PC-9 (cell line): ENCODE measurements at regions not wholly inside any gene's neighbourhood (a gene's known extent, or its start where the extent isn't known, plus 50 kb on each side); places are given as distances from the start of the nearest gene placed in this dataset.

Source experiments
- BruUV-seq: library from RNA; stranded (reverse); fragments of 400-500 nt; replicated peaks from 2 replicates; lab custom pipeline; 2021; lab: Mats Ljungman, UMichigan
- CTCF ChIA-PET: fragments of 300-600 bp; sonication (Branson Sonifier 250); formaldehyde crosslinking; loops from one replicate; lab custom pipeline; 2022; ENCODE audit warnings: antibody characterized with exemption; lab: Charles Lee
- POLR2A ChIA-PET: fragments of 300-600 bp; sonication (Branson Sonifier 250); formaldehyde crosslinking; loops from one replicate; lab custom pipeline; 2022; ENCODE audit warnings: antibody characterized with exemption; ENCODE audit not compliant: unreplicated experiment; lab: Charles Lee
- DNase-seq, 2 experiments: peaks; one replicate each; pipeline versions ENCODE4 v3.0.0 to v3.0.0-alpha.2; 2015 to 2022; ENCODE audit warnings: mixed read lengths in 1 of 2
- H2AFZ ChIP-seq: fragments of 200-600 bp; sonication (generic); 2 replicates; pipeline ENCODE4 v1.8.1; 2017; ENCODE audit warnings: antibody characterized with exemption
- H3F3A ChIP-seq: fragments of 200-600 bp; sonication (generic); 2 replicates; pipeline ENCODE4 v1.8.1; 2017; ENCODE audit warnings: antibody characterized with exemption, mild to moderate bottlenecking, low read depth; ENCODE audit not compliant: insufficient read depth
- H3K27ac ChIP-seq: fragments of 200-600 bp; sonication (generic); 2 replicates; pipeline ENCODE4 v1.6.1; 2016; ENCODE audit warnings: mixed run types
- H3K27me3 ChIP-seq: fragments of 200-600 bp; sonication (generic); 2 replicates; pipeline ENCODE4 v1.6.1; 2016; ENCODE audit warnings: low read depth, mixed run types; ENCODE audit not compliant: insufficient read depth
- H3K36me3 ChIP-seq: fragments of 200-600 bp; sonication (generic); 2 replicates; pipeline ENCODE4 v1.6.1; 2016; ENCODE audit warnings: low read depth, mixed run types
- H3K4me1 ChIP-seq: fragments of 200-600 bp; sonication (generic); replicated peaks from 2 replicates; pipeline ENCODE4 v1.6.1; 2016; ENCODE audit warnings: mixed run types; ENCODE audit not compliant: insufficient read depth
- H3K4me2 ChIP-seq: fragments of 200-600 bp; sonication (generic); 2 replicates; pipeline ENCODE4 v1.6.1; 2017; ENCODE audit warnings: mixed run types
- H3K4me3 ChIP-seq: fragments of 200-600 bp; sonication (generic); 2 replicates; pipeline ENCODE4 v1.6.1; 2016; ENCODE audit warnings: mixed run types
- H3K79me2 ChIP-seq: fragments of 200-600 bp; sonication (generic); 2 replicates; pipeline ENCODE4 v1.6.1; 2017; ENCODE audit warnings: low read depth, mixed run types
- H3K9me2 ChIP-seq: fragments of 200-600 bp; sonication (generic); 2 replicates; pipeline ENCODE4 v1.8.1; 2017; ENCODE audit warnings: mild to moderate bottlenecking; ENCODE audit not compliant: insufficient read depth
- H3K9me3 ChIP-seq: fragments of 200-600 bp; sonication (generic); 2 replicates; pipeline ENCODE4 v1.8.1; 2016; ENCODE audit warnings: low read depth; ENCODE audit not compliant: insufficient read depth
- H4K20me1 ChIP-seq: fragments of 200-600 bp; sonication (generic); 2 replicates; pipeline ENCODE4 v1.8.1; 2017; ENCODE audit not compliant: insufficient read depth
- EZH2 ChIP-seq: fragments of 200-600 bp; sonication (generic); IDR thresholded peaks from 2 replicates; pipeline ENCODE4 v1.8.0; 2017; ENCODE audit warnings: antibody characterized with exemption, low read depth
- intact Hi-C: fragments of 100-400 bp; cut with micrococcal nuclease; formaldehyde crosslinking; loops from one replicate; pipeline ENCODE4 v1.10.0; 2022; ENCODE audit not compliant: unreplicated experiment
- TF ChIP-seq, protein P1 (sequence below): fragments of 200-600 bp; sonication (generic); conservative IDR thresholded peaks from 2 replicates; pipeline ENCODE4 v1.6.1; 2017; ENCODE audit warnings: mixed run types, antibody characterized with exemption, mild to moderate bottlenecking, moderate library complexity

DNA sequence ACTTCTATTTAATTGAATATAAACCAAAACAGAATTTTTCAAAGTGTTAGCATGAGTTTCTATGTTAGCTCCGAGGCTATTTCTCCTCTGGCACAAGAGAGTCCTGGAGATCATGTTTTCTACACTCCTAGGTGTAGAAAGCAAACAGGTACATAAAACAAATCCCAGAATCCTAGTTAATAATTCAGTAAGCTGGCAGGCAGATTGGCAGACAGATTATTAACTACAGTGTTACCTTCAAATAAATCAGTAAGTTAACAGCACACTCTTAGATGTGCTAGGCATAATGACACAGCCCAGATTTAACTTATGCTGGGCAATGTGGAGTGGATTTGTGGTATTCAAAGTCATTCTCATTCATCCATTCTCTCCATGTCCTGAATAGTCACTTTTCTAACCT, 282.8 kb upstream of the RPS23 start:
- Histone ChIP-seq H3K9me3 (no peaks in the 10 kb centered on the region), H3F3A (no peaks in the 10 kb centered on the region), H3K4me1 (no peaks in the 10 kb centered on the region), H3K36me3 (no peaks in the 10 kb centered on the region), H4K20me1 (no peaks in the 10 kb centered on the region), H3K4me2 (no peak overlapping the region), H3K4me3 (no peak overlapping the region), H3K27me3 (no peaks in the 10 kb centered on the region), H2AFZ (no peak overlapping the region), H3K27ac (no peak overlapping the region), H3K9me2 (no peaks in the 10 kb centered on the region; the same call in 1 of the 2 replicates), H3K79me2 (no peaks in the 10 kb centered on the region)
- POLR2A ChIA-PET: no interaction called here
- no peak for DNase-seq
- intact Hi-C loops: no loop called here
- TF ChIP-seq EZH2: no peak
- TF ChIP-seq, protein P1, sequence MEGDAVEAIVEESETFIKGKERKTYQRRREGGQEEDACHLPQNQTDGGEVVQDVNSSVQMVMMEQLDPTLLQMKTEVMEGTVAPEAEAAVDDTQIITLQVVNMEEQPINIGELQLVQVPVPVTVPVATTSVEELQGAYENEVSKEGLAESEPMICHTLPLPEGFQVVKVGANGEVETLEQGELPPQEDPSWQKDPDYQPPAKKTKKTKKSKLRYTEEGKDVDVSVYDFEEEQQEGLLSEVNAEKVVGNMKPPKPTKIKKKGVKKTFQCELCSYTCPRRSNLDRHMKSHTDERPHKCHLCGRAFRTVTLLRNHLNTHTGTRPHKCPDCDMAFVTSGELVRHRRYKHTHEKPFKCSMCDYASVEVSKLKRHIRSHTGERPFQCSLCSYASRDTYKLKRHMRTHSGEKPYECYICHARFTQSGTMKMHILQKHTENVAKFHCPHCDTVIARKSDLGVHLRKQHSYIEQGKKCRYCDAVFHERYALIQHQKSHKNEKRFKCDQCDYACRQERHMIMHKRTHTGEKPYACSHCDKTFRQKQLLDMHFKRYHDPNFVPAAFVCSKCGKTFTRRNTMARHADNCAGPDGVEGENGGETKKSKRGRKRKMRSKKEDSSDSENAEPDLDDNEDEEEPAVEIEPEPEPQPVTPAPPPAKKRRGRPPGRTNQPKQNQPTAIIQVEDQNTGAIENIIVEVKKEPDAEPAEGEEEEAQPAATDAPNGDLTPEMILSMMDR: no peak
- no TSS peak for BruUV-seq
- CTCF ChIA-PET: interaction anchor here (0.6 kb wide), 1 partner anchor 1170 kb away, joined by 6 read pairs; no protein-coding TSS in a partner anchor

DNA sequence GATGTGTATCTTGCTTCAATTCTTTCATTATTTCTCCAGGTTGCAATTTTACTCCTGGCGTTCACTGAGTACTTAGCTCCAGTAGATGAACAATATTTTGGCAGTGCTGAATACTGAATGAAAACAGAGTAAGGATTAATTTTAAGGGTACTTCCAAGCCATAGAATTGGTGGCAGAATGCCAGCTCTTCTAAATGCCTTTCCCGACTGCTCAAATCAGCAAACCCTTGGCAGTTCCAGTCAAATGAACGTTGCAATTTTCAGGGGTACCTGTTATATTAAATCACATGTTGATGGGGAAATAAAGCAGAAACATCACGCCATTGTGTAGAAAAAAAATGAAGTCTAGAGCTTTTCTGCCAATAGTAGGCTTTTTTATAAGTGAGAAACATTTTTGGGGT, 282.4 kb upstream of the RPS23 start:
- Histone ChIP-seq H2AFZ (no peak overlapping the region), H3K79me2 (no peaks in the 10 kb centered on the region)

DNA sequence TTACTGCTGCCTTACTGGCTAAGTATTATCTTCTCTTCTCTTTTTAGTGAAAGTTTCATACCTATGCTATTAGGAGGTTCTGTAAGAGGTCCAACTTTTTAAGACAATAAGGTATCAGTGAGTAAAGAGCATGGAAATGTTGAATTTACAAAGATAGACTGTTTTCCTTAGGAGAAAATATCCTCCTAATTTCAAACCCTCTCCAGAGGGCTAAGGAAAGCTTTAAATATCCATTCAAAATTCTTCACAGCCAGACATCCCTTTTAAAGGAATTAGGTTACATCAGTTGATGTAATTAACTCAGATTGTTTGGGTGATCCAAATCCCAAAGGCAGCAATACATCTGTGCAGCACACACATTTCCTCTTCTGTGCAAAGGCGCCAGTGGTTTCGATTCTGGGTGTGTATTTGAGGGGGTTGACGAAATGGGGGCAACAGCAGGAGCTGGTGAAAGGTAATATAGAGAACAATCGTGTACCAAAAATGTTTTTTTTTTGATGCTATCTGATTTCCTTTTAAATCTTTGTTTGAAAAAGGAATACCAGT, 273.8 kb upstream of the RPS23 start:
- Histone ChIP-seq H3K9me3 (no peaks in the 10 kb centered on the region), H3K27ac (no peak overlapping the region), H2AFZ (no peak overlapping the region), H3K79me2 (no peaks in the 10 kb centered on the region), H3K4me2 (no peak overlapping the region), H4K20me1 (no peaks in the 10 kb centered on the region), H3K27me3 (no peaks in the 10 kb centered on the region), H3F3A (no peaks in the 10 kb centered on the region), H3K4me1 (no peaks in the 10 kb centered on the region), H3K4me3 (no peak overlapping the region), H3K9me2 (no peaks in the 10 kb centered on the region), H3K36me3 (no peaks in the 10 kb centered on the region)
- ChIA-PET POLR2A (no interaction called here), CTCF (no interaction called here)
- BruUV-seq: no TSS peak
- no peak for TF ChIP-seq EZH2
- TF ChIP-seq, protein P1: no peak
- intact Hi-C loops: no loop called here
- DNase-seq: no peak

More for the DNA sequence above, 282.4 kb upstream of the RPS23 start:
- H3K4me1 ChIP-seq: no peaks in the 10 kb centered on the region
- H3K4me3 ChIP-seq: no peak overlapping the region
- H4K20me1 ChIP-seq: no peaks in the 10 kb centered on the region
- H3K9me2 ChIP-seq: no peaks in the 10 kb centered on the region; the same call in 1 of the 2 replicates
- BruUV-seq: no TSS peak
- TF ChIP-seq, protein P1: no peak
- TF ChIP-seq EZH2: no peak
- no peaks in the 10 kb centered on the region for H3F3A ChIP-seq
- ChIA-PET CTCF (interaction anchor here (0.6 kb wide), 1 partner anchor 1170 kb away, joined by 6 read pairs; no protein-coding TSS in a partner anchor), POLR2A (no interaction called here)
- no peaks in the 10 kb centered on the region for H3K36me3 ChIP-seq
- H3K27ac ChIP-seq: no peak overlapping the region
- no peak for DNase-seq
- no peaks in the 10 kb centered on the region for H3K27me3 ChIP-seq
- intact Hi-C loops: no loop called here
- H3K9me3 ChIP-seq: no peaks in the 10 kb centered on the region
- no peak overlapping the region for H3K4me2 ChIP-seq
